ENCODE measurements at regions not wholly inside any gene's neighbourhood (a gene's known extent, or its start where the extent isn't known, plus 50 kb on each side); places are given as distances from the start of the nearest gene placed in this dataset.

- DNase-seq (ENCODE audit: low read depth) = peak; percentile 67
Observed at GRCh38 chr10:29688230-29688661, 53.5 kb upstream of the SVIL start.

- DNase-seq (ENCODE audit: low read depth) = peak; percentile 31
Observed at GRCh38 chr10:29687421-29688164, 52.8 kb upstream of the SVIL start.

DNA sequence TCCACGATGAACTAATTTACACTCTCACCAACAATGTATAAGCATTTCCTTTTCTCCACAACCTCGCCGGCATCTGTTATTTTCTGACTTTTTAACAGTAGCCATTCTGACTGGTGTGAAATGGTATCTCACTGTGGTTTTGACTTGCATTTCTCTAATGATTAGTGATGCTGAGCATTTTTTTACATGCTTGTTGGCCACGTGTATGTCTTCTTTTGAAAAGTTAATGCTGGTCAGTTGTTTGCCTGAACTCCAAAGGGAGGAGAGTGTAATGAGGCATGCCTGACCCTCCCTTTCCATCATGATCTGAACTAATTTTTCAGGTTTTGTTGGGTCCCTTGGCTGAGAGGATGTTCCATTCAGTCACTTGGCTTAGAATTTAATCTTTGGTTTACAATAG lies 50.7 kb upstream of the SVIL start:
- DNase-seq (ENCODE audit: low read depth) = peak; percentile 18
